ENCODE measurements at regions not wholly inside any gene's neighbourhood (a gene's known extent, or its start where the extent isn't known, plus 50 kb on each side); places are given as distances from the start of the nearest gene placed in this dataset.
"Not testable (repeated sequence)": the region's sequence is repeated elsewhere in the genome, so short reads cannot be mapped to it uniquely, and the experiment has no call there.

DNA sequence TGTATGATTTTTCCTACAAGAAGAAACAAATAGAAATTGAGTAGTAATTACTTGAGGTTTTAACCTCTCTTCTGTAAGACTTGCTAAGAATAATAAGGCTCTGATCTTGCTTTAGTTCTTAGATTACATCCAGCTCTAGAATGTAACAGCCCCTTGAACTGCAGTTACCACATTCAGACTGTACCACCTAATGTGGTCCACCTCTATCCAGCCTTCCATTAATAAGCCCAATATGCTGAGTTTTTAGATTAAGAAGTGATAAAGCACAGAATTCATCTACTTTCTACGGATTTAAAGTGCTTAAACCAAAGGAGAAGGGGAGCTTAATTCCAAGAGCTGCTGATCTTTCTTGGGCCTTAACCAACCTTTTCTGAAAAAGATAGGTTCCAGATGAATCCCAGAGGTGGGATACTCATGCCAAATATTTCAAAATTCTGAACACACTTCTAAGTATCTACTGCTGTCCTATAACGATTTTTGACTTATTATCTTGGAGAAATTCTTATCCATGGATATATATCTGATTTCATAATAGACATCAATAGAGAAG is 131.5 kb downstream of the ZNF608 start:
- DNase-seq, result no peak

DNA sequence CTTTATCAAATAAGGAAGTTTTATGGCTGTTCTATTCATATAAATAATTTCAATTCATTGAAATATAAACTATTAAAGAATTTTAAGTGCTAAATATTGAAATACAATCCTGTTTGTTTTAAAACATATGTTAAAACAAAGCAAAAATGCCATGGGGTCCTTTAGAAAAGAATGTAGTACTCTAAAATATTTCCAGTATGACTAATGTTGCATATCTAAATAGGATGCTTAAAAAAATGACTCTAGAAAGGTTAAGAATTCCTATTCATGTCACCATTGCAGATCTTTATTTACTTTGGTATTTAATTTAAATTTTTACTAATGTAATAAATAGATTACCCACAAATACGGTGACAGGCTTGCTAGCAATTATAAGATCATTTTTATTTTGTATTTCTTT is 132.3 kb downstream of the ZNF608 start:
- DNase-seq, result no peak

- DNase-seq, result no peak
Observed at GRCh38 chr5:124613273-124613953, 133.0 kb downstream of the ZNF608 start.

DNA sequence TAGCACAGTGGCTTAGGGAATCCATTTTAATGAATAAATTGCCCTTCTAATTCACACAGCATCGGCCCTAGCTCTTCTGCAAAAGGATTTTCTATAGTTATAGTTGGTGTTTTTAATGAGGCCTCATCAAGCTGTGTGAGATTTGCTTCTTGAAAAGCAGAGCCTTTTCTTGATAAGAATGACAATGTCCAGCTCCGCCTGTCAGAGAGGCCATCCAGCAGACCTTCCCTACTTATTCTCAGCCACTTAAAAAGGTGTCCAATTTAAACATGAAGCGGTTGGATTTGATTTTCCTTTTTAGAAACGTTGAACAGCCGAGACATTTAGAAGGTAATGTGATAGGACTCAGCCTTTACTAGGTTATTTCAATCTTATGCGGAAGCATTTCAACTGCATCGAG is 134.4 kb downstream of the ZNF608 start:
- DNase-seq, result no peak

DNA sequence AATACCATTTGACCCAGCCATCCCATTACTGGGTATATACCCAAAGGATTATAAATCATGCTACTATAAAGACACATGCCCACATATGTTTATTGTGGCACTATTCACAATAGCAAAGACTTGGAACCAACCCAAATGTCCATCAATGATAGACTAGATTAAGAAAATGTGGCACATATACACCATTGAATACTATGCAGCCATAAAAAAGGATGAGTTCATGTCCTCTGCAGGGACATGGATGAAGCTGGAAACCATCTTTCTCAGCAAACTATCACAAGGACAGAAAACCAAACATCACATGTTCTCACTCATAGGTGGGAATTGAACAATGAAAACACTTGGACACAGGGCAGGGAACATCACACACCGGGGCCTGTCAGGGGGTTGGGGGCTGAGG is 135.2 kb downstream of the ZNF608 start:
- DNase-seq, result not testable (repeated sequence)

DNA sequence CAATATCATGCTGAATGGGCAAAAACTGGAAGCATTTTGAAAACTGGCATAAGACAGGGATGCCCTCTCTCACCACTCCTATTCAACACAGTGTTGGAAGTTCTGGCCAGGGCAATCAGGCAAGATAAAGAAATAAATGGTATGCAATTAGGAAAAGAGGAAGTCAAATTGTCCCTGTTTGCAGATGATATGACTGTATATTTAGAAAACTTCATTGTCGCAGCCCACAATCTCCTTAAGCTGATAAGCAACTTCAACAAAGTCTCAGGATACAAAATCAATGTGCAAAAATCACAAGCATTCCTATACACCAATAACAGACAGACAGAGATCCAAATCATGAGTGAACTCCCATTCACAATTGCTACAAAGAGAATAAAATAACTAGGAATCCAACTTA is 136.8 kb downstream of the ZNF608 start:
- not testable (repeated sequence) for DNase-seq

DNA sequence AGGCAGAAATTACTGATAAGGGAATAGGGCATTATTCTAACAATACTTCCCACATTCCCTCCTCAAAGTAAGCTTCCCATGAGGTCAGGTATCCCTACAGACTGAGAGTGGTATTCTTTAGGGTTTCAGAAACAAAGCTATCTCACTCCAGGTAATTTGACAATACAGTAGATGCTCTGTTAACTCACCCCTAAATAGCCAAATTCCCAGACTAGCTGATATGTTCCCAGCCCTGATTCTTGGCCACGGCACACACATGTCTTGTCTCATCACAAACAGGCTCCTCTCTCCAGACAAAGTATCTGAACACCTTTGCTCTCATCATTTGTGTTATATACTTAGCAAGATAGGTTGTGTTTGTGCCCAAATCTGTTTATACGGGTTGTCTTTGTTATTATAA is 139.9 kb downstream of the ZNF608 start:
- DNase-seq, result no peak

DNA sequence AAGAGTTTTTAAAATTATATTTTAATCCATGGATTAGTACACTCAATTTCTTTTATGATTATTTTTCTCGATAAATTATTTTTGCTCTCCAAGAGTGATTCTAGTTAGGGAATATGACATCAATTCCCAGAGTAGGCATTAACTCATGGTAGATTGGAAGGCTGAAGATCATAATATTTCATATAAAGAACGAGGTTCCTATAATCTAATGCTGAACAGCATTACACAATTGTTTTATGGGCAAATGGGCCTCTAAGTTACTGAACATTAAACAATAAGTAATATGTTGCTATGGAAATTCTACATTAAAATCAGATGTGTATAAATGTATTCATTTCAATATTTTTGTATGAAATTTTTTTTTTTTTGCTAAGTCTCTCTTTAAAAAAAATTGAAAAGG is 140.3 kb downstream of the ZNF608 start:
- no peak for DNase-seq

- no peak for DNase-seq
Observed at GRCh38 chr5:124605541-124605940, 140.9 kb downstream of the ZNF608 start.

GRCh38 chr5:124604419-124604818 is 142.0 kb downstream of the ZNF608 start:
- DNase-seq, result no peak

- no peak for DNase-seq
Observed at GRCh38 chr5:124602925-124603650, 143.4 kb downstream of the ZNF608 start.

- DNase-seq, result no peak
Observed at GRCh38 chr5:124599028-124599973, 147.1 kb downstream of the ZNF608 start.

GRCh38 chr5:124596595-124597421 is 149.6 kb downstream of the ZNF608 start:
- no peak for DNase-seq

- no peak for DNase-seq
Observed at GRCh38 chr5:124593952-124594351, 152.5 kb downstream of the ZNF608 start.

DNA sequence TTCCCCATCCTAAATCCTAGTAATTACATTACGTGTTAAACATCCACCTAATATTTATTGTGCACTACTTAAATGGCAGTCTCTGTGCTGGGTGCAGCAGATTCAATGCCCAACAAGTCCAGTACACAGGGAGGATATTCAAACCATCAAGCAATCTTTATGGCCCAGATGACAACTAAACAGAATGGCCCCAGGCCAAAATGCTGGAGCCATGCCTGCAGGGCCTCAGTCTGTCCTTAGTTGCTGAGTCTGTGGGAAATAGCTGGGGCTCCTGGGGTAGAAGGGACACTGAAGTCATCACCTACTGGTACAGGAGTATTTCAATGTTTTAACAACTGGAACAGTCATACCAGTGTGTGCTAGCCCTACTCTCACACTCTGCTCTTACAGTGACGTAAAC is 153.5 kb downstream of the ZNF608 start:
- DNase-seq, result no peak

- no peak for DNase-seq
Observed at GRCh38 chr5:124591583-124591982, 154.9 kb downstream of the ZNF608 start.

DNA sequence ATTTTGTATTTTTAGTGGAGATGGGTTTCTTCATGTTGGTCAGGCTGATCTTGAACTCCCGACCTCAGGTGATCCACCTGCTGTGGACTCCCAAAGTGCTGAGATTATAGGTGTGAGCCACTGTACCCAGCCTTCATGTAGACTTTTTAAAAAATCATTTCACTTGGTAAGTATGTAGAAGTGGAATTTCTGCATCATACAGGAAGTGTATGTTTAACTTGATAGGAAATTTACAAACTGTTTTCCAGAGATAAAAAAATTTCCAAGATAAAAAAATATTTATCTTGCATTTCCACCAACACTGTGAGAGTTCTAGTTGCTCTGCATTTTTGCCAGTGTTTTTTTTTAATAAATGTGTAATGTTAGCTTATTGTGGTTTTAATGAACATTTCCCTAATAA is 155.8 kb downstream of the ZNF608 start:
- no peak for DNase-seq

- no peak for DNase-seq
Observed at GRCh38 chr5:124587280-124587679, 159.2 kb downstream of the ZNF608 start.

GRCh38 chr5:124584991-124585715 is 161.3 kb downstream of the ZNF608 start:
- DNase-seq, result no peak

GRCh38 chr5:124583469-124584350 is 162.7 kb downstream of the ZNF608 start:
- DNase-seq, result peak; percentile 12

GRCh38 chr5:124582561-124582840 is 163.9 kb downstream of the ZNF608 start:
- DNase-seq, result no peak
